D721Med (cell line): ENCODE measurements at regions not wholly inside any gene's neighbourhood (a gene's known extent, or its start where the extent isn't known, plus 50 kb on each side); places are given as distances from the start of the nearest gene placed in this dataset.

Experiments
- DNase-seq: peaks from one replicate; pipeline ENCODE4 v3.0.0; 2011; ENCODE audit warnings: low spot score; ENCODE audit not compliant: insufficient read length
- FAIRE-seq: peaks from 2 replicates; lab custom pipeline; 2011; peaks lifted over from hg19 to GRCh38; lab: Jason Lieb, UNC
- TF ChIP-seq, protein P1 (sequence below): IDR thresholded peaks from 2 replicates; pipeline ENCODE4 v1.5.1; 2012; ENCODE audit warnings: mild to moderate bottlenecking, control low read depth; ENCODE audit not compliant: insufficient read depth; ENCODE audit errors: missing control alignments

DNA sequence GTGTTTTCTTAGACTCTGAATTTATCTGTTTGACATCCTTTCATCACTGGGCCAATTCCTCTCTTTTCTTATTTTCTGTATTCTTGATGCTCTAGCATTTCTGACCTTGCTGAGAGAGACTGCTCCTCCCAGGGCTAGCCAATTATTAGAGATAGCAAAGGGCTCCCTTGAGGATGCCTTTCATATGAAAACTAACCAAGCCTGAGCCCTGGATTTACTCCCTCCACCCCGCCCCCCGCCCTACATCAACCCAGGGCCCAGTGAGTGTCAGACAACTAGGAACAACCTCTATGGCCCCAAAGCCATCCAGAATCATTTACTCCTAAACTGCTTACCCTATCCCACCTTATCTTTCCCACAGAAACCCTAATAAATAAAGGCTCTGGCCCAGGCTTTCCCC lies 69.7 kb upstream of the LARS2 start:
- FAIRE-seq = no peak
- TF ChIP-seq, protein P1, sequence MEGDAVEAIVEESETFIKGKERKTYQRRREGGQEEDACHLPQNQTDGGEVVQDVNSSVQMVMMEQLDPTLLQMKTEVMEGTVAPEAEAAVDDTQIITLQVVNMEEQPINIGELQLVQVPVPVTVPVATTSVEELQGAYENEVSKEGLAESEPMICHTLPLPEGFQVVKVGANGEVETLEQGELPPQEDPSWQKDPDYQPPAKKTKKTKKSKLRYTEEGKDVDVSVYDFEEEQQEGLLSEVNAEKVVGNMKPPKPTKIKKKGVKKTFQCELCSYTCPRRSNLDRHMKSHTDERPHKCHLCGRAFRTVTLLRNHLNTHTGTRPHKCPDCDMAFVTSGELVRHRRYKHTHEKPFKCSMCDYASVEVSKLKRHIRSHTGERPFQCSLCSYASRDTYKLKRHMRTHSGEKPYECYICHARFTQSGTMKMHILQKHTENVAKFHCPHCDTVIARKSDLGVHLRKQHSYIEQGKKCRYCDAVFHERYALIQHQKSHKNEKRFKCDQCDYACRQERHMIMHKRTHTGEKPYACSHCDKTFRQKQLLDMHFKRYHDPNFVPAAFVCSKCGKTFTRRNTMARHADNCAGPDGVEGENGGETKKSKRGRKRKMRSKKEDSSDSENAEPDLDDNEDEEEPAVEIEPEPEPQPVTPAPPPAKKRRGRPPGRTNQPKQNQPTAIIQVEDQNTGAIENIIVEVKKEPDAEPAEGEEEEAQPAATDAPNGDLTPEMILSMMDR = no peak
- no peak for DNase-seq

GRCh38 chr3:45319231-45319995 lies 69.0 kb upstream of the LARS2 start:
- TF ChIP-seq, protein P1 = no peak
- DNase-seq (no peak), FAIRE-seq (no peak)

DNA sequence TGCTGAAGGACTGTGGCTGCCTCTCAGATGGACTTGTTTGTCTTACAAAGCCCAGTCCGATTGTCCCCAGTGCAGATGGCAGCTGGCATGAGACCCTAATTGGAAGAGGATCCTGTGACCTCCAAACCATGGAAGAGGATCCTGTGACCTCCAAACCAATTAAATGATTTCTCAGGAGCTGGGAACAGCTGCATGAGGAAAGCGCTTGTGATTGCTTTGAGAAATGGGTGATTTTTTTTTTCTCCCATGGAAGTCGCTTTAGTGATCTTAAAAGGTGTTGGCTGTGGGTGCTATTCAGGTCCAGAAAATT lies 68.4 kb upstream of the LARS2 start:
- TF ChIP-seq, protein P1 = no peak
- FAIRE-seq (no peak), DNase-seq (no peak)

GRCh38 chr3:45320986-45321385 lies 67.4 kb upstream of the LARS2 start:
- FAIRE-seq = no peak
- no peak for DNase-seq
- TF ChIP-seq, protein P1 = no peak

GRCh38 chr3:45321607-45322391 lies 66.6 kb upstream of the LARS2 start:
- FAIRE-seq (no peak), DNase-seq (no peak)
- TF ChIP-seq, protein P1 = no peak

GRCh38 chr3:45322616-45323015 lies 65.8 kb upstream of the LARS2 start:
- TF ChIP-seq, protein P1 = no peak
- no peak for FAIRE-seq

GRCh38 chr3:45325676-45326075 lies 62.7 kb upstream of the LARS2 start:
- DNase-seq (no peak), FAIRE-seq (no peak)
- TF ChIP-seq, protein P1 = no peak

More at GRCh38 chr3:45322616-45323015, 65.8 kb upstream of the LARS2 start:
- no peak for DNase-seq
